IMR-90 (cell line): ENCODE measurements at regions not wholly inside any gene's neighbourhood (a gene's known extent, or its start where the extent isn't known, plus 50 kb on each side); places are given as distances from the start of the nearest gene placed in this dataset.

ENCODE experiments used
- ATAC-seq: fragments of 200-7000 bp; cut with Tn5 transposase; 2 replicates; pipeline ENCODE4 v1.9.1; 2020; ENCODE audit warnings: low read depth, mild to moderate bottlenecking, moderate library complexity
- BruUV-seq: library from RNA; stranded (reverse); fragments of 400-500 nt; replicated peaks from 2 replicates; lab custom pipeline; 2021; lab: Mats Ljungman, UMichigan
- CTCF ChIA-PET: fragments of 300-600 bp; formaldehyde crosslinking; extraction: SDS; loops from one replicate; lab custom pipeline; 2021; ENCODE audit warnings: antibody characterized with exemption; lab: Yijun Ruan, JAX
- POLR2A ChIA-PET: fragments of 300-600 bp; sonication (Branson Sonifier 250); formaldehyde crosslinking; loops from one replicate; lab custom pipeline; 2022; ENCODE audit warnings: antibody characterized with exemption; ENCODE audit not compliant: unreplicated experiment; lab: Charles Lee
- DNase-seq: peaks from one replicate; pipeline ENCODE4 v3.0.0; 2013
- H2AFZ ChIP-seq: replicated peaks from 2 replicates; pipeline ENCODE3; 2013; ENCODE audit warnings: low read length, mild to moderate bottlenecking; ENCODE audit not compliant: poor library complexity
- H2AK5ac ChIP-seq: 2 replicates; pipeline ENCODE4 v1.6.1; 2013; ENCODE audit warnings: low read depth, low read length, inconsistent platforms
- H2AK9ac ChIP-seq: replicated peaks from 2 replicates; pipeline ENCODE3; 2013; ENCODE audit warnings: mild to moderate bottlenecking, low read depth, low read length, moderate library complexity; ENCODE audit not compliant: poor library complexity
- H2BK120ac ChIP-seq: 2 replicates; pipeline ENCODE4 v1.6.1; 2013; ENCODE audit warnings: low read depth, low read length, inconsistent platforms
- H2BK15ac ChIP-seq: 3 replicates; pipeline ENCODE4 v1.6.1; 2013; ENCODE audit warnings: low read depth, low read length, inconsistent platforms
- H2BK20ac ChIP-seq: 2 replicates; pipeline ENCODE4 v1.6.1; 2013; ENCODE audit warnings: low read depth, mild to moderate bottlenecking, inconsistent platforms, low read length, moderate library complexity
- H2BK5ac ChIP-seq: 2 replicates; pipeline ENCODE4 v1.6.1; 2013; ENCODE audit warnings: mild to moderate bottlenecking, low read depth, low read length, inconsistent platforms; ENCODE audit not compliant: poor library complexity, severe bottlenecking
- H3K14ac ChIP-seq: replicated peaks from 2 replicates; pipeline ENCODE4 v1.6.1; 2013; ENCODE audit warnings: low read depth, low read length, inconsistent platforms
- H3K18ac ChIP-seq: 2 replicates; pipeline ENCODE4 v1.6.1; 2013; ENCODE audit warnings: low read depth, low read length, control low read depth
- H3K23ac ChIP-seq: 2 replicates; pipeline ENCODE4 v1.6.1; 2013; ENCODE audit warnings: low read depth, low read length, inconsistent platforms
- H3K27ac ChIP-seq: 2 replicates; pipeline ENCODE4 v1.5.1; 2013; ENCODE audit warnings: mild to moderate bottlenecking, control low read depth, low read length; ENCODE audit not compliant: insufficient read depth
- H3K27me3 ChIP-seq: 2 replicates; pipeline ENCODE4 v1.6.1; 2013; ENCODE audit warnings: low read length; ENCODE audit not compliant: control insufficient read depth, insufficient read depth
- H3K36me3 ChIP-seq: 2 replicates; pipeline ENCODE4 v1.6.1; 2013; ENCODE audit warnings: low read length, mixed read lengths; ENCODE audit not compliant: control insufficient read depth, insufficient read depth
- H3K4ac ChIP-seq: 2 replicates; pipeline ENCODE4 v1.6.1; 2013; ENCODE audit warnings: low read depth, low read length, inconsistent platforms
- H3K4me1 ChIP-seq: 2 replicates; pipeline ENCODE4 v1.6.1; 2013; ENCODE audit warnings: low read length, mixed read lengths; ENCODE audit not compliant: control insufficient read depth, insufficient read depth
- H3K4me2 ChIP-seq: 2 replicates; pipeline ENCODE4 v1.6.1; 2013; ENCODE audit warnings: low read depth, mild to moderate bottlenecking, control low read depth, low read length, moderate library complexity
- H3K4me3 ChIP-seq: 2 replicates; pipeline ENCODE4 v1.5.1; 2013; ENCODE audit warnings: low read depth, mild to moderate bottlenecking, control low read depth, low read length, moderate library complexity; ENCODE audit not compliant: insufficient read depth
- H3K56ac ChIP-seq: 2 replicates; pipeline ENCODE4 v1.6.1; 2013; ENCODE audit warnings: low read length, inconsistent platforms; ENCODE audit not compliant: insufficient read depth; ENCODE audit errors: extremely low read depth
- H3K79me1 ChIP-seq, 2 experiments: 2 replicates each; pipeline ENCODE4 v1.6.1; 2013; ENCODE audit warnings: low read length in 2 of 2, inconsistent platforms in 1 of 2, low read depth in 1 of 2
- H3K9ac ChIP-seq: 2 replicates; pipeline ENCODE4 v1.6.1; 2013; ENCODE audit warnings: low read depth, low read length, control low read depth
- H3K9me1 ChIP-seq: 2 replicates; pipeline ENCODE4 v1.6.1; 2013; ENCODE audit warnings: low read length, inconsistent platforms; ENCODE audit not compliant: insufficient read depth
- H3K9me3 ChIP-seq: 2 replicates; pipeline ENCODE4 v1.6.1; 2013; ENCODE audit warnings: low read length; ENCODE audit not compliant: control insufficient read depth, insufficient read depth
- H4K20me1 ChIP-seq: 2 replicates; pipeline ENCODE4 v1.6.1; 2013; ENCODE audit warnings: low read length, inconsistent platforms; ENCODE audit not compliant: insufficient read depth
- H4K5ac ChIP-seq: 2 replicates; pipeline ENCODE4 v1.6.1; 2013; ENCODE audit warnings: mild to moderate bottlenecking, low read depth, low read length, control low read depth
- H4K8ac ChIP-seq, 2 experiments: 2 replicates each; pipeline ENCODE4 v1.6.1; 2013; ENCODE audit warnings: low read depth in 2 of 2, low read length in 2 of 2, control low read depth in 1 of 2, inconsistent platforms in 1 of 2
- H4K91ac ChIP-seq: 2 replicates; pipeline ENCODE4 v1.6.1; 2013; ENCODE audit warnings: low read depth, low read length, inconsistent platforms; ENCODE audit not compliant: insufficient read depth
- MXI1 ChIP-seq: IDR thresholded peaks from 2 replicates; pipeline ENCODE4 v1.6.1; 2012; ENCODE audit warnings: low read depth, mild to moderate bottlenecking, low read length, moderate library complexity, borderline replicate concordance
- USF2 ChIP-seq: fragments of 150-350 bp; IDR thresholded peaks from 2 replicates; pipeline ENCODE4 v1.6.1; 2017; ENCODE audit warnings: mild to moderate bottlenecking, antibody characterized with exemption, low read length, low read depth
- WGBS, 2 experiments: methylation state at CpG; one replicate each; pipeline versions ENCODE4 v1.1.5 to v1.1.7; 2013; ENCODE audit warnings: missing lambda C conversion rate in 2 of 2; ENCODE audit not compliant: insufficient read length in 1 of 2; ENCODE audit errors: extremely low coverage in 2 of 2; 5-methylcytosine and 5-hydroxymethylcytosine counted together
- dilution Hi-C: fragments of 300-500 bp; cut with HindIII; formaldehyde crosslinking; loops from one replicate; pipeline ENCODE4 v1.14.3; 2018; ENCODE audit warnings: low sequenced_read_pairs; ENCODE audit not compliant: unreplicated experiment
- in situ Hi-C: fragments of 300-500 bp; cut with MboI; formaldehyde crosslinking; loops from 3 replicates; pipeline ENCODE4 v1.14.3; 2019; ENCODE audit warnings: low sequenced_read_pairs, inconsistent platforms, mixed read lengths
- intact Hi-C: fragments of 100-400 bp; cut with micrococcal nuclease; formaldehyde crosslinking; loops from 2 replicates; pipeline ENCODE4 v1.10.0; 2022

DNA sequence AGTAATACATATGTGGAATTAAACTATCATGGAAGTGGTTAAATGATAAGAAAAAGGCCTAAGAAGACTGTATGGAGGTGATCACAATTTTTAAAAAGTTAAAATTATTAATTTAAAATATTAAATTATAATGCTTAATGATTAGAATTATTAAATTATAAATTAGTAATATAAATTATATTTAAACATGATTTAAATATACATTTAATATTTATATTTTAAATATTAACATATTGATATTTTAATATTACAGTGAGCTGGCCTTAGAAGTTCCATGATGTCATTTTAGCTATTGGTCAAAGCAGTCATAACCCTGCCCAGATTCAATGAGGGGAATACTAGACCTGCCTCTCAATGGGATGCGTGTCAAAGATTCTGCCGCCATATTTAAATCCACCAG is 281.2 kb downstream of the PRDM2 start:
- Histone ChIP-seq H3K79me1 (no peaks in the 10 kb centered on the region), H2BK120ac (no peak overlapping the region), H3K9me3 (no peaks in the 10 kb centered on the region; the same call in 1 of the 2 replicates), H3K4ac (no peak overlapping the region), H3K36me3 (no peaks in the 10 kb centered on the region), H3K9me1 (no peaks in the 10 kb centered on the region), H4K91ac (no peak overlapping the region), H2BK15ac (no peak overlapping the region), H3K4me1 (no peaks in the 10 kb centered on the region), H2AK5ac (no peak overlapping the region), H4K5ac (no peak overlapping the region), H4K8ac (no peak overlapping the region), H3K4me2 (no peak overlapping the region), H3K23ac (no peak overlapping the region), H3K4me3 (no peak overlapping the region), H3K27me3 (no peaks in the 10 kb centered on the region), H4K20me1 (no peaks in the 10 kb centered on the region), H3K56ac (no peak overlapping the region), H2BK20ac (no peak overlapping the region), H3K9ac (no peak overlapping the region), H2AFZ (no peak overlapping the region), H3K27ac (no peak overlapping the region), H3K14ac (no peak overlapping the region), H3K18ac (no peak overlapping the region), H2BK5ac (no peak overlapping the region), H2AK9ac (no peak overlapping the region)
- BruUV-seq: no TSS peak
- in situ Hi-C loops (no loop called here), dilution Hi-C loops (no loop called here), intact Hi-C loops (no loop called here)
- ATAC-seq: no peak
- no CpG with 5 or more reads among the region's 2 CpGs for WGBS, 2 experiments
- TF ChIP-seq USF2 (no peak), MXI1 (no peak)
- ChIA-PET CTCF (interaction anchor here (0.6 kb wide), 1 partner anchor 145 kb away, joined by 3 read pairs; no protein-coding TSS in a partner anchor), POLR2A (no interaction called here)
- no peak for DNase-seq
